Suprapubic skin (tissue), 4 donors: ENCODE measurements at regions not wholly inside any gene's neighbourhood (a gene's known extent, or its start where the extent isn't known, plus 50 kb on each side); places are given as distances from the start of the nearest gene placed in this dataset.

Source experiments
- CTCF ChIP-seq, 2 donors: fragments of 200-600 bp in 1 of 2; fragments of 450-650 bp in 1 of 2; sonication (generic) in 1 of 2; IDR thresholded peaks; one replicate each; pipeline ENCODE4 v1.5.1; 2016 to 2019; ENCODE audit warnings: antibody characterized with exemption in 2 of 2, mild to moderate bottlenecking in 1 of 2, moderate library complexity in 1 of 2
- EP300 ChIP-seq: sonication (generic); formaldehyde crosslinking; IDR thresholded peaks from one replicate; pipeline ENCODE4 v1.6.1; 2017; ENCODE audit warnings: antibody characterized with exemption
- POLR2A ChIP-seq, 2 donors: fragments of 450-650 bp; IDR thresholded peaks; one replicate each; pipeline ENCODE4 v1.6.1; 2017; ENCODE audit warnings: antibody characterized with exemption in 2 of 2, mild to moderate bottlenecking in 2 of 2, moderate library complexity in 2 of 2
- POLR2AphosphoS5 ChIP-seq, 3 donors: sonication (generic); formaldehyde crosslinking; IDR thresholded peaks; one replicate each; pipeline ENCODE4 v1.6.1; 2017; ENCODE audit warnings: antibody characterized with exemption in 3 of 3

- TF ChIP-seq POLR2A (IDR thresholded peaks at IDR 0.05) (no peak), CTCF (IDR thresholded peaks at IDR 0.05) (no peak), POLR2AphosphoS5 (IDR thresholded peaks at IDR 0.05) (no peak), EP300 (no peak)
Observed at GRCh38 chr6:74213995-74214394, 518.0 kb downstream of the CD109 start.
